ENCODE measurements at regions not wholly inside any gene's neighbourhood (a gene's known extent, or its start where the extent isn't known, plus 50 kb on each side); places are given as distances from the start of the nearest gene placed in this dataset.
"Not testable (repeated sequence)": the region's sequence is repeated elsewhere in the genome, so short reads cannot be mapped to it uniquely, and the experiment has no call there.

DNA sequence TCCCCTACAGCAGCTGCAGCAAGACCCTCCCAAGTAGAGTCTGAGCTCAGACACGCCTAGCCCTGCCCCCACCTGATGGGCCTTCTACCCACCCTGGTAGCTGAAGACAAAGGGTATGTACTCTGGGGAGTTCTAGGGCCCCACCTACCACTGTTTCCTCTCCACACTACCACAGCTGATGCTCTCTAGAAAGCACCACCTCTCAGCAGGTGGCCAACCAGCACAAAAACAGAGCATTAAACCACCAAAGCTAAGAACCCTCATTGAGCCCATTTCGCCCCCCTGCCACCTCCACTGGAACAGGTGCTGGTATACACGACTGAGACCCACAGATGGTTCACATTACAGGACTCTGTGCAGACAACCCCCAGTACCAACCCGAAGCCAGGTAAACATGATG lies 258.9 kb downstream of the SETD4 start:
- TF ChIP-seq EZH2phosphoT487 (IDR thresholded peaks at IDR 0.05; ENCODE audit: insufficient read depth, low read depth) (no peak), EZH2 (IDR thresholded peaks at IDR 0.05; ENCODE audit: insufficient read depth, poor library complexity, severe bottlenecking) (no peak)

DNA sequence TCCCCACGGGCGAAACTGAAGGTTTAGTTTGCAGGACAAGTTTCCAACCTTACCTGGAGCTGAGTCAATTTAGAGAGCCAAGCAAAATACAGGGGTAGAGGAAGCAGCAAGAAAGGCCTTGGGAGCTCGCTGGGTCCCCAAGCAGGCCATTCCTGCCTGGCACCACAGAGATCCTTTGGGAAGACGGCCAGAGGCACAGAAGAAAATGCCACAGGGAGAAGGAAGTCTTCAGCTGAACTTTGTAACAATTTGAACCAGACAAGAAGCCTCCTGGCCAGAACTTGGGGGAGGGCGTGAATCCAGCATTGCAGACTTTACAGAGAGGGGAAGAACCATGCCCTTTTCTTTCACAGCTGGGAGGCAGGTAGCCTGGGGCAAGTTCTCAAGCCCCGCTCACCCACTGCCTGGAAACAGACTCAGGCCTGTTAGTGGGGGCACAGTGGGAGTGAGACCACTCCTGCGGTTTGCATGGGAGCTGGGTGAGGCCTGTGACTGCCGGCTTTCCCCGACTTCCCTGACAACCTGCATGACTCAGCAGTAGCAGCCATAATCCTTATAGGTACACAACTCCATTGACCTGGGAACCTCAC lies 259.4 kb downstream of the SETD4 start:
- WGBS, 2 experiments (ENCODE audit: low coverage in 1 of 2, low lambda C conversion rate in 2 of 2, missing lambda C conversion rate in 2 of 2), result 82 to 85% methylated on average over 9 of the region's 9 CpGs
- H3K9me3 ChIP-seq (ENCODE audit: low read depth); H2AFZ ChIP-seq; H3K9me2 ChIP-seq (ENCODE audit: insufficient read depth); H3F3A ChIP-seq (ENCODE audit: insufficient read depth); H3K9ac ChIP-seq; H4K20me1 ChIP-seq (ENCODE audit: insufficient read depth); H3K36me3 ChIP-seq (ENCODE audit: low read depth); H3K79me2 ChIP-seq (ENCODE audit: insufficient read depth); H3K4me3 ChIP-seq; DNase-seq; H3K27ac ChIP-seq; H3K27me3 ChIP-seq (replicated peaks; ENCODE audit: insufficient read depth); H3K4me2 ChIP-seq (ENCODE audit: unreplicated experiment); in situ Hi-C loops (cut with MboI); H3K4me1 ChIP-seq (ENCODE audit: insufficient read depth): not testable (repeated sequence)

More for the DNA sequence above, 258.9 kb downstream of the SETD4 start:
- DNase-seq, result no peak
- no peaks in the 10 kb centered on the region for H3K27me3 ChIP-seq (replicated peaks; ENCODE audit: insufficient read depth)
- H2AFZ ChIP-seq, result no peak overlapping the region
- no peaks in the 10 kb centered on the region for H3K9me2 ChIP-seq (ENCODE audit: insufficient read depth)
- H3K79me2 ChIP-seq (ENCODE audit: insufficient read depth), result no peaks in the 10 kb centered on the region
- no peak overlapping the region for H3K4me3 ChIP-seq
- no peak overlapping the region for H3K9ac ChIP-seq
- no peaks in the 10 kb centered on the region for H4K20me1 ChIP-seq (ENCODE audit: insufficient read depth)
- H3F3A ChIP-seq (ENCODE audit: insufficient read depth), result no peaks in the 10 kb centered on the region
- no peaks in the 10 kb centered on the region for H3K9me3 ChIP-seq (ENCODE audit: low read depth)
- WGBS, 2 experiments (ENCODE audit: low coverage in 1 of 2, low lambda C conversion rate in 2 of 2, missing lambda C conversion rate in 2 of 2), result 56 to 58% methylated on average over 4 of the region's 4 CpGs
- in situ Hi-C loops (cut with MboI), result no loop called here
- H3K4me1 ChIP-seq (ENCODE audit: insufficient read depth), result no peaks in the 10 kb centered on the region
- H3K27ac ChIP-seq, result no peak overlapping the region
- H3K36me3 ChIP-seq (ENCODE audit: low read depth), result no peaks in the 10 kb centered on the region
- no peak overlapping the region for H3K4me2 ChIP-seq (ENCODE audit: unreplicated experiment)

DNA sequence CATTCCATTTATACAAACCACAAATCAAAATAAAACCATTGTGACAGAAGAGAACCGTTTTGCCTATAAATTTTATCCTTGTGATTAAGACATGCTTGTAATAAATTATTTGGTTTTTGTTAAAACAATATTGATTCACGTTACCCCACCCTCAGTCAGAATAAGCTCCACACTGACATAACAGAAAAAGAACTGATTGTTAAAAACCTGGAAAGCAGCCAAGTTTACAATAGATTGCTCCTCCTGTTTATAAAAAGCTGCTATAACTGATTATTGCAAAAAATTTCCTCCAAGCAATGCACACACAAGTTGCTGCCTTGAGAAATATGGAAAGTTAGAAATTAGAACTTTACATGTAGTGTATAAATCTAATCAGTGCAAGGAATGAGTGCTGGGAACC lies 263.5 kb downstream of the SETD4 start:
- in situ Hi-C loops (cut with MboI), result no loop called here

DNA sequence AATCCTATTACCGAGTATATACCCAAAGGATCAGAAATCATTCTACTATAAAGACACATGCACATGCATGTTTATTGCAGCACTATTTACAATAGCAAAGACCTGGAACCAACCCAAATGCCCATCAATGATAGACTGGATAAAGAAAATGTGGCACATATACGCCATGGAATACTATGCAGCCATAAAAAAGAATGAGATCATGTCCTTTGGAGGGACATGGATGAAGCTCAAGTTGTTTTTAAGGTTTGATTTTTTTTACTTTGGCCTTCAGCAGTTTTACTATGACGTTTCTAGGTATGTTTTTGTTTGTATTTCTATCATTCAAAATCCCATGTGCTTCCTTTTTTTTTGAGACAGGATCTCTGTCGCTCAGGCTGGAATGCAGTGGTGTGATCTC lies 265.8 kb downstream of the SETD4 start:
- H3K36me3 ChIP-seq (ENCODE audit: low read depth); H3K9me2 ChIP-seq (ENCODE audit: insufficient read depth); H3K4me1 ChIP-seq (ENCODE audit: insufficient read depth); H3K27me3 ChIP-seq (replicated peaks; ENCODE audit: insufficient read depth); H3K4me2 ChIP-seq (ENCODE audit: unreplicated experiment); H3K4me3 ChIP-seq; H3K9me3 ChIP-seq (ENCODE audit: low read depth); H2AFZ ChIP-seq; in situ Hi-C loops (cut with MboI); H3K9ac ChIP-seq; DNase-seq; H4K20me1 ChIP-seq (ENCODE audit: insufficient read depth); H3K27ac ChIP-seq; H3F3A ChIP-seq (ENCODE audit: insufficient read depth); H3K79me2 ChIP-seq (ENCODE audit: insufficient read depth): not testable (repeated sequence)
- 73 to 78% methylated on average over 4 of the region's 4 CpGs for WGBS, 2 experiments (ENCODE audit: low coverage in 1 of 2, low lambda C conversion rate in 2 of 2, missing lambda C conversion rate in 2 of 2)

More for the DNA sequence above, 263.5 kb downstream of the SETD4 start:
- Histone ChIP-seq H3K36me3 (ENCODE audit: low read depth) (no peaks in the 10 kb centered on the region), H3K9me3 (ENCODE audit: low read depth) (no peaks in the 10 kb centered on the region), H3K9me2 (ENCODE audit: insufficient read depth) (no peaks in the 10 kb centered on the region), H3K4me1 (ENCODE audit: insufficient read depth) (no peaks in the 10 kb centered on the region), H3K79me2 (ENCODE audit: insufficient read depth) (no peaks in the 10 kb centered on the region), H3K9ac (no peak overlapping the region), H4K20me1 (ENCODE audit: insufficient read depth) (no peaks in the 10 kb centered on the region), H3K27me3 (replicated peaks; ENCODE audit: insufficient read depth) (no peaks in the 10 kb centered on the region), H2AFZ (no peak overlapping the region), H3K4me3 (no peak overlapping the region), H3F3A (ENCODE audit: insufficient read depth) (no peaks in the 10 kb centered on the region), H3K4me2 (ENCODE audit: unreplicated experiment) (no peak overlapping the region), H3K27ac (no peak overlapping the region)
- TF ChIP-seq EZH2phosphoT487 (IDR thresholded peaks at IDR 0.05; ENCODE audit: insufficient read depth, low read depth), result no peak
- no peak for TF ChIP-seq EZH2 (IDR thresholded peaks at IDR 0.05; ENCODE audit: insufficient read depth, poor library complexity, severe bottlenecking)
- WGBS, 2 experiments (ENCODE audit: low coverage in 1 of 2, low lambda C conversion rate in 2 of 2, missing lambda C conversion rate in 2 of 2), result 19 to 36% methylated on average over 2 of the region's 2 CpGs
- no peak for DNase-seq

DNA sequence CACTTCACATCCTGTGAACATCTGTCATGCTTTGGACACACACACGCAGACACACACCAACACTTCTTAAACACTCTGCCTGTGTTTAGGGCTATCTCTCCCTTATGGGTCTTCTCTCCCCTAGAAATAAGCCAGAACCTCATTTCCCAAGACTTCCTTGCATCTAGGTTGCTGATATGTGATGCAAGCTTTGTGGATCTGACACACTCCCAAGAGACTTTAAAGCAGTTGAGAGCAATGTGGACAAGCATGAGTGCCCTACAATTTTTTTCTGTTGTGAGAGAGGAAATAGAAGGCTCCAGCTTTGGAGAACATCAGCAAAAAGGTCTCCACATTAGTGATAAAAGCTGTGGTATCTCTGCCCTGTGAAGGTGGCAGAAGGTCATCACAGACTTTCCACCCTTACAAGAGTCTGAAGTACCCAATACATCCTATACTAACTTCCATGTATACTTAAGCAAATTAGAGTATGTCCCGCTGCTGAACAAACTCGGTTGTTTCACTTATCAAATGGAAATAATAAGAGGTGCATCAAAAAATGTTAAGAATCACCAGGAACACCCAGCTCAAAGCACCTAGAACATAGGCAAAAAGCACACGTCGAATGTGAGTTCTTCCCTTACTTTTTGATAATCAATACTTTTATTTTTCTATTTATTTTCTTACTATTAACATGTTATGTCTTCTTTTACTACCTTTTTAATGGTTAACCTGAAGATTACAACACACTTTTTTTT lies 267.6 kb downstream of the SETD4 start:
- no peaks in the 10 kb centered on the region for H3K9me3 ChIP-seq (ENCODE audit: low read depth)
- TF ChIP-seq EZH2 (IDR thresholded peaks at IDR 0.05; ENCODE audit: insufficient read depth, poor library complexity, severe bottlenecking), result no peak
- TF ChIP-seq EZH2phosphoT487 (IDR thresholded peaks at IDR 0.05; ENCODE audit: insufficient read depth, low read depth), result no peak
- DNase-seq, result no peak
- H4K20me1 ChIP-seq (ENCODE audit: insufficient read depth), result no peaks in the 10 kb centered on the region
- no peak overlapping the region for H3K9ac ChIP-seq
- no peak overlapping the region for H3K4me3 ChIP-seq
- no peak overlapping the region for H3K4me2 ChIP-seq (ENCODE audit: unreplicated experiment)
- H3K4me1 ChIP-seq (ENCODE audit: insufficient read depth), result no peaks in the 10 kb centered on the region
- no peak overlapping the region for H3K27ac ChIP-seq
- H3K79me2 ChIP-seq (ENCODE audit: insufficient read depth), result no peaks in the 10 kb centered on the region
- no peak overlapping the region for H2AFZ ChIP-seq
- no peaks in the 10 kb centered on the region for H3K9me2 ChIP-seq (ENCODE audit: insufficient read depth)
- no peaks in the 10 kb centered on the region for H3F3A ChIP-seq (ENCODE audit: insufficient read depth)
- in situ Hi-C loops (cut with MboI), result no loop called here
- no peaks in the 10 kb centered on the region for H3K27me3 ChIP-seq (replicated peaks; ENCODE audit: insufficient read depth)
- WGBS, 2 experiments (ENCODE audit: low coverage in 1 of 2, low lambda C conversion rate in 2 of 2, missing lambda C conversion rate in 2 of 2), result 91 to 95% methylated on average over 5 of the region's 5 CpGs
- no peaks in the 10 kb centered on the region for H3K36me3 ChIP-seq (ENCODE audit: low read depth)
